Nephron progenitor cell (in vitro differentiated cells): ENCODE measurements at regions not wholly inside any gene's neighbourhood (a gene's known extent, or its start where the extent isn't known, plus 50 kb on each side); places are given as distances from the start of the nearest gene placed in this dataset.

Source experiments
- DNase-seq: peaks from one replicate; pipeline ENCODE4 v3.0.0; 2021
- H3K27ac Mint-ChIP-seq: 2 replicates; pipeline ENCODE4 v1.8.0; 2021; ENCODE audit warnings: mild to moderate bottlenecking, moderate library complexity, mixed read lengths
- H3K27me3 Mint-ChIP-seq: 2 replicates; pipeline ENCODE4 v1.8.0; 2021; ENCODE audit warnings: mild to moderate bottlenecking, low read depth, mixed read lengths; ENCODE audit not compliant: poor library complexity
- H3K36me3 Mint-ChIP-seq: 2 replicates; pipeline ENCODE4 v1.8.0; 2021; ENCODE audit warnings: low read depth, mixed read lengths
- H3K4me1 Mint-ChIP-seq: 2 replicates; pipeline ENCODE4 v1.8.0; 2021; ENCODE audit warnings: mixed read lengths
- H3K4me3 Mint-ChIP-seq: 2 replicates; pipeline ENCODE4 v1.8.0; 2021; ENCODE audit warnings: mild to moderate bottlenecking, moderate library complexity, mixed read lengths
- H3K9me3 Mint-ChIP-seq: 2 replicates; pipeline ENCODE4 v1.8.0; 2021; ENCODE audit warnings: mild to moderate bottlenecking, moderate library complexity, mixed read lengths
- CTCF ChIP-seq: fragments of 200-600 bp; sonication (generic); IDR thresholded peaks from 2 replicates; pipeline ENCODE4 v1.5.0; 2021; ENCODE audit warnings: antibody characterized with exemption

- no peak for TF ChIP-seq CTCF
- no peaks in the 10 kb centered on the region for H3K36me3 Mint-ChIP-seq
- H3K4me3 Mint-ChIP-seq = no peak overlapping the region
- no peaks in the 10 kb centered on the region for H3K4me1 Mint-ChIP-seq
- no peak for DNase-seq
- H3K9me3 Mint-ChIP-seq = no peaks in the 10 kb centered on the region
- no peaks in the 10 kb centered on the region for H3K27me3 Mint-ChIP-seq
- no peak overlapping the region for H3K27ac Mint-ChIP-seq
Measured at GRCh38 chr4:45346816-45347435, 620.6 kb upstream of the GNPDA2 start.

GRCh38 chr4:45345558-45345957, 619.2 kb upstream of the GNPDA2 start:
- no peaks in the 10 kb centered on the region for H3K27me3 Mint-ChIP-seq
- no peak for DNase-seq
- no peaks in the 10 kb centered on the region for H3K4me1 Mint-ChIP-seq
- H3K36me3 Mint-ChIP-seq = no peaks in the 10 kb centered on the region
- H3K9me3 Mint-ChIP-seq = no peaks in the 10 kb centered on the region
- no peak for TF ChIP-seq CTCF
- no peak overlapping the region for H3K4me3 Mint-ChIP-seq
- no peak overlapping the region for H3K27ac Mint-ChIP-seq

GRCh38 chr4:45331802-45332201, 605.4 kb upstream of the GNPDA2 start:
- no peak overlapping the region for H3K27ac Mint-ChIP-seq
- no peaks in the 10 kb centered on the region for H3K4me1 Mint-ChIP-seq
- TF ChIP-seq CTCF = no peak
- H3K4me3 Mint-ChIP-seq = no peak overlapping the region
- H3K27me3 Mint-ChIP-seq = peaks cover 4% of the 10 kb centered on the region
- no peak for DNase-seq
- no peaks in the 10 kb centered on the region for H3K36me3 Mint-ChIP-seq
- H3K9me3 Mint-ChIP-seq = no peaks in the 10 kb centered on the region

- H3K36me3 Mint-ChIP-seq = no peaks in the 10 kb centered on the region
- no peak for TF ChIP-seq CTCF
- peaks cover 4% of the 10 kb centered on the region for H3K27me3 Mint-ChIP-seq
- H3K27ac Mint-ChIP-seq = no peak overlapping the region
- DNase-seq = no peak
- no peaks in the 10 kb centered on the region for H3K4me1 Mint-ChIP-seq
- H3K4me3 Mint-ChIP-seq = no peak overlapping the region
- H3K9me3 Mint-ChIP-seq = no peaks in the 10 kb centered on the region
Measured at GRCh38 chr4:45327544-45327943, 601.2 kb upstream of the GNPDA2 start.

GRCh38 chr4:45324455-45325417, 598.4 kb upstream of the GNPDA2 start:
- Mint-ChIP-seq H3K4me3 (no peak overlapping the region), H3K36me3 (no peaks in the 10 kb centered on the region), H3K4me1 (no peaks in the 10 kb centered on the region), H3K27me3 (no peaks in the 10 kb centered on the region), H3K9me3 (no peaks in the 10 kb centered on the region), H3K27ac (no peak overlapping the region)
- no peak for DNase-seq
- no peak for TF ChIP-seq CTCF
